Liver (tissue), 7 donors: ENCODE measurements at regions not wholly inside any gene's neighbourhood (a gene's known extent, or its start where the extent isn't known, plus 50 kb on each side); places are given as distances from the start of the nearest gene placed in this dataset.

Experiments
- DNase-seq: peaks from one replicate; pipeline ENCODE4 v3.0.0-alpha.2; 2017; ENCODE audit warnings: low spot score
- H3K27ac ChIP-seq, 2 donors: one replicate each; pipeline ENCODE4 v1.7.0; 2013; ENCODE audit warnings: inconsistent platforms in 2 of 2, low read length in 2 of 2, control low read depth in 1 of 2, low read depth in 1 of 2, mild to moderate bottlenecking in 1 of 2
- H3K27me3 ChIP-seq, 4 donors: one replicate each; pipeline versions ENCODE4 v1.6.1 to v1.7.0; 2013; ENCODE audit warnings: low read length in 3 of 4, inconsistent platforms in 1 of 4, mild to moderate bottlenecking in 1 of 4, moderate library complexity in 1 of 4; ENCODE audit not compliant: control insufficient read depth in 4 of 4, insufficient read depth in 4 of 4
- H3K36me3 ChIP-seq, 4 donors: one replicate each; pipeline versions ENCODE4 v1.6.1 to v1.7.0; 2013; ENCODE audit warnings: low read length in 3 of 4, mild to moderate bottlenecking in 3 of 4, low read depth in 1 of 4, moderate library complexity in 1 of 4; ENCODE audit not compliant: control insufficient read depth in 4 of 4, insufficient read depth in 3 of 4
- H3K4me1 ChIP-seq, 4 donors: one replicate each; pipeline versions ENCODE4 v1.6.1 to v1.7.0; 2013; ENCODE audit warnings: low read length in 3 of 4, mild to moderate bottlenecking in 3 of 4, moderate library complexity in 1 of 4; ENCODE audit not compliant: control insufficient read depth in 4 of 4, insufficient read depth in 4 of 4
- H3K4me3 ChIP-seq, 3 donors: one replicate each; pipeline versions ENCODE4 v1.6.1 to v1.7.0; 2013; ENCODE audit warnings: low read length in 3 of 3, control low read depth in 1 of 3, low read depth in 1 of 3, mild to moderate bottlenecking in 1 of 3
- H3K9ac ChIP-seq, 2 donors: one replicate each; pipeline ENCODE4 v1.7.0; 2013; ENCODE audit warnings: low read length in 2 of 2, mild to moderate bottlenecking in 2 of 2, moderate library complexity in 2 of 2, control low read depth in 1 of 2, low read depth in 1 of 2
- H3K9me3 ChIP-seq, 4 donors: one replicate each; pipeline versions ENCODE4 v1.6.1 to v1.7.0; 2013; ENCODE audit warnings: low read length in 3 of 4; ENCODE audit not compliant: control insufficient read depth in 4 of 4
- ATF3 ChIP-seq: IDR thresholded peaks from 2 replicates; pipeline ENCODE4 v1.6.1; 2016; ENCODE audit warnings: antibody characterized with exemption
- EGR1 ChIP-seq, 2 donors: IDR thresholded peaks; 2 replicates each; pipeline ENCODE4 v1.6.1; 2016 to 2018; ENCODE audit warnings: antibody characterized with exemption in 2 of 2, low read depth in 2 of 2
- FOXA1 ChIP-seq: IDR thresholded peaks from 2 replicates; pipeline ENCODE4 v1.6.1; 2016; ENCODE audit warnings: antibody characterized with exemption
- FOXA2 ChIP-seq: IDR thresholded peaks from 2 replicates; pipeline ENCODE4 v1.6.1; 2016; ENCODE audit warnings: antibody characterized with exemption
- GABPA ChIP-seq, 2 donors: IDR thresholded peaks in 1 of 2; conservative IDR thresholded peaks in 1 of 2; 2 replicates each; pipeline ENCODE4 v1.6.1; 2016; ENCODE audit warnings: antibody characterized with exemption in 2 of 2, mild to moderate bottlenecking in 1 of 2, moderate library complexity in 1 of 2
- JUND ChIP-seq, 2 donors: IDR thresholded peaks; 2 replicates each; pipeline ENCODE4 v1.6.1; 2016; ENCODE audit warnings: antibody characterized with exemption in 2 of 2
- RXRA ChIP-seq, 2 donors: IDR thresholded peaks; 2 replicates each; pipeline ENCODE4 v1.6.1; 2017 to 2018; ENCODE audit warnings: antibody characterized with exemption in 2 of 2, mild to moderate bottlenecking in 1 of 2
- SP1 ChIP-seq: IDR thresholded peaks from 2 replicates; pipeline ENCODE4 v1.6.1; 2018; ENCODE audit warnings: antibody characterized with exemption, mild to moderate bottlenecking
- TAF1 ChIP-seq: conservative IDR thresholded peaks from 2 replicates; pipeline ENCODE4 v1.6.1; 2016; ENCODE audit warnings: antibody characterized with exemption, mild to moderate bottlenecking
- YY1 ChIP-seq: IDR thresholded peaks from 2 replicates; pipeline ENCODE4 v1.6.1; 2016; ENCODE audit warnings: antibody characterized with exemption, mild to moderate bottlenecking
- ZBTB33 ChIP-seq: IDR thresholded peaks from 2 replicates; pipeline ENCODE4 v1.6.1; 2016; ENCODE audit warnings: antibody characterized with exemption
- WGBS: extraction: QIAGEN DNeasy Blood & Tissue Kit; methylation state at CpG from one replicate; pipeline ENCODE4 v1.1.7; 2013; 5-methylcytosine and 5-hydroxymethylcytosine counted together
- donor health status: healthy.
- donor health status: healthy.
- donor health status: healthy.
- donor health status: healthy.

DNA sequence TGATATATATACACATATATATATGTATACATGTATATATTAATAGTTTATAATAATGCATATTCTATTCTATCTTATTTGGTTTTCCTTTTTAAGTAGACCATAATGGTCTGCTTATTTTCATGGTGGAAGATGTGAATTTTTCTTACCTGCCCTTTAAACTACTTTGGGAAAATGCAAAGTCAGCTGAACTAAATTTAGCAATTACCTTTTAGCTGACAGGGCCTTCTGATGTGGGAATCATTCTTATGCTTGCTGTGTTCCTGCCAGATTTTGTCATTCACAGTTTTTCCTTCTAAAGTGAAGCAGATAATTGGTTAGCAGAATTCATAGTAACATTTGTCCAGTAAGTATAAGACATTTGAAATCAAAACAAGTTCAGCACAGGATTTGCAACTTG lies 63.2 kb upstream of the SAMSN1 start:
- H3K4me3 ChIP-seq = no peak overlapping the region
- no peaks in the 10 kb centered on the region for H3K36me3 ChIP-seq
- H3K27me3 ChIP-seq = no peaks in the 10 kb centered on the region
- H3K4me1 ChIP-seq = no peaks in the 10 kb centered on the region
- no peaks in the 10 kb centered on the region for H3K9me3 ChIP-seq
- no peak for DNase-seq
- no peak overlapping the region for H3K27ac ChIP-seq
- H3K9ac ChIP-seq = no peak overlapping the region
- TF ChIP-seq EGR1 (IDR thresholded peaks at IDR 0.05; ENCODE audit: low read depth in 2 of 2) (no peak), ATF3 (no peak), TAF1 (no peak), SP1 (no peak), YY1 (no peak), RXRA (IDR thresholded peaks at IDR 0.05) (no peak), FOXA2 (no peak)

DNA sequence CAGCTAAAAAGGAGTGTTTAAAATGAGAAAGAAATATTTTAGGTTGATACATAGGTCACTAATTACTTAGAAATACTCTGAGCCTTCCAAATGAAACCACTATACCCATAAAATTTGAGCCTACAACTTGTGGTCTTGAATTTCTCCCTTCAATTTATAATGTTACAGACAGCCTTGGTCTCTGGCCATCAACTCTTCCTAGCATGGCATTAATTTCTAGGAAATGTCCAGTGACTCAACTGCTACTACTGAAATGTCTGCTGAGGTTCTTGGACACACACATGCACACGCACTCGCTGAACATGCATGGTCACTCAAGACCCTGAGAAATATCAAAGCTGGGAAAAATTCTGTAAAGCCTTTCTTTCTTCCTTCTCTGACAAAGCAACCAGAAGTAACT lies 61.1 kb upstream of the SAMSN1 start:
- Histone ChIP-seq H3K27me3 (no peaks in the 10 kb centered on the region), H3K4me1 (no peaks in the 10 kb centered on the region), H3K36me3 (no peaks in the 10 kb centered on the region), H3K9me3 (no peaks in the 10 kb centered on the region), H3K4me3 (no peak overlapping the region), H3K27ac (no peak overlapping the region), H3K9ac (no peak overlapping the region)
- TF ChIP-seq TAF1 (no peak), EGR1 (IDR thresholded peaks at IDR 0.05; ENCODE audit: low read depth in 2 of 2) (no peak), ATF3 (no peak)
- WGBS = 94% methylated on average over 2 of the region's 2 CpGs
- DNase-seq = no peak

DNA sequence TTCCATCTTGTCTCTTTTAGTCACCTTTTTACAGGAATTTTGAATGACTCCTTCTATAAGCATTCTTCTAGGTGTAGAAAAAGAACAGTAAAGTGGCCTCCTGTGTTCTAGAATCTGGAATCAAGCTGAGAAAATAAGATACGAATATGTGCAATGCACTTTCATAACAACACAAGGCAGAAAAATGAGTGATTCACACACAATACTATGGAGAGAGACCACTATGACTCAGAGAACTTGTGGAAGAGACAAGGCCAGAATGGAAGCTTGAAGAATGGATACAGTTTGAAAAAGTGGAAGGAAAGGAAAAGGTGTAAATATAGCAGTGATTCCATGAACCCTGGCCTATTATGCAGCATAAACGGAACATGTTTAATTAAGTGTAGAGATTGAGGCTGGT lies 57.1 kb upstream of the SAMSN1 start:
- TF ChIP-seq ATF3 (no peak), RXRA (IDR thresholded peaks at IDR 0.05) (no peak), ZBTB33 (no peak), JUND (IDR thresholded peaks at IDR 0.05) (no peak), FOXA1 (no peak), FOXA2 (no peak), GABPA (IDR thresholded peaks at IDR 0.05 in 1 of 2, conservative IDR thresholded peaks at IDR 0.05 in 1 of 2) (no peak)
- WGBS = 74% methylated on average over 2 of the region's 2 CpGs
- H3K4me1 ChIP-seq = peaks cover 0 to 2% (median 0%) of the 10 kb centered on the region in 4 donors
- H3K9ac ChIP-seq = no peak overlapping the region
- H3K27me3 ChIP-seq = no peaks in the 10 kb centered on the region
- H3K4me3 ChIP-seq = no peak overlapping the region
- H3K27ac ChIP-seq = no peak overlapping the region
- H3K9me3 ChIP-seq = no peaks in the 10 kb centered on the region
- no peak for DNase-seq
- H3K36me3 ChIP-seq = no peaks in the 10 kb centered on the region
